DMS153 (cell line): ENCODE measurements at regions not wholly inside any gene's neighbourhood (a gene's known extent, or its start where the extent isn't known, plus 50 kb on each side); places are given as distances from the start of the nearest gene placed in this dataset.
A peak's percentile ranks its signal among the peaks of the same experiment; 100 is the strongest.

Experiments used
- DNase-seq: peaks from one replicate; lab custom pipeline; 2025; lab: John Stamatoyannopoulos, UW

DNA sequence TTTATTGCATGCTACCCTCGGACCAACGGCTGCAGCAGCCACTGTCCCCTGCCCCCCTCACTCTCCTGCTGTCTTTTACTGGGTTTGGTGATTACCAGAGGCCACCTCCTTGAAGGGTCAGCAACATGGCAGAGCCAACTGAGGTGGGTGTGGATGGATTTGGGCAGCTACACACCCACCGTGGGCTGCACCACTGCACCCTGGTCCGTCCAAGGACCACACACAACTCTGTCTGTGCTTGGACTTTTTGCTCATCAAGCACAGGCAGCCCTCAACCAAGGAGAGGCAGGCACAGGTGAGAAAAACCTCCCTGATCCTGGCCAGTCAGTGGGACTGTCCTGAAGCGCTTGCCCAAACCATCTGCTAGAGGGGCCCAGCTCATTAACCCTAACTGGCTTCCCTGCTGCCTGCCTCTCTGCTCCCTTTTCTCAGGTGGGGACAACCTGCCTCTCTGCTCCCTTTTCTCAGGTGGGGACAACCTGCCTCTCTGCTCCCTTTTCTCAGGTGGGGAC, 239.5 kb upstream of the PITRM1 start:
- no peak for DNase-seq

DNA sequence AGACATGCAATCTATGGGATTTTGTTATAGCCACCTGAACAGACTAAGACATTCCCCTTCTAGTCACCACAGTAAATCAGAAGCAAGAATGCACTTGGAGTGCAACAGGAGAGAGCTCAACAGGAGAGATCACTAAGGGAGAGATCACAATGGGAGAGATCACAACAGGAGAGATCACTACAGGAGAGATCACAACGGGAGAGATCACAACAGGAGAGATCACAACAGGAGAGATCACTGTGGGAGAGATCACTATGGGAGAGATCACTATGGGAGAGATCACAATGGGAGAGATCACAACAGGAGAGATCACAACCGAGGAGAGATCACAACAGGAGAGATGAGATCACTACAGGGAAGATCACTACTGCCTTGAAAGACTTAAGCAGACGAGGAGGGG, 238.5 kb upstream of the PITRM1 start:
- no peak for DNase-seq

DNA sequence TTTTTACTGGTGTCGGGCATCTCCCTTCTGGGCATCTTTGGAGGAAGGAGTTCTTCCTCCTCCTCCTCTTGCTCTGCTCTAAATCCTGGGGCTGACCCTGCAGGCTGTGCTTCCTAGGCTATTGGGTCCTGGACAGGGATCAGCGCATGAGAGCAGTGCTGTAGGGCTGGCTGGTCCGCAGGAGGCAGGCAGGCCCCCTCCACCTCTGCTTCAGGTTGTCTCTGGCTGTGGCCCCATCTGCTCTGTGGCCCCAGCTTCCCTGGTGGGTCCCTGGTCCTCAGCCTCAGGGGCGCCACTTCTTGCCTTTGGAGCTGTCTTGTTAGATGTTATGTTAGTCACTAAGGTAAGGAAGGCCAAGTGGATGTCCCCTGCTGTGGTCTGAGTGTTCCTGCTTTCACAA, 237.3 kb upstream of the PITRM1 start:
- DNase-seq, result no peak

DNA sequence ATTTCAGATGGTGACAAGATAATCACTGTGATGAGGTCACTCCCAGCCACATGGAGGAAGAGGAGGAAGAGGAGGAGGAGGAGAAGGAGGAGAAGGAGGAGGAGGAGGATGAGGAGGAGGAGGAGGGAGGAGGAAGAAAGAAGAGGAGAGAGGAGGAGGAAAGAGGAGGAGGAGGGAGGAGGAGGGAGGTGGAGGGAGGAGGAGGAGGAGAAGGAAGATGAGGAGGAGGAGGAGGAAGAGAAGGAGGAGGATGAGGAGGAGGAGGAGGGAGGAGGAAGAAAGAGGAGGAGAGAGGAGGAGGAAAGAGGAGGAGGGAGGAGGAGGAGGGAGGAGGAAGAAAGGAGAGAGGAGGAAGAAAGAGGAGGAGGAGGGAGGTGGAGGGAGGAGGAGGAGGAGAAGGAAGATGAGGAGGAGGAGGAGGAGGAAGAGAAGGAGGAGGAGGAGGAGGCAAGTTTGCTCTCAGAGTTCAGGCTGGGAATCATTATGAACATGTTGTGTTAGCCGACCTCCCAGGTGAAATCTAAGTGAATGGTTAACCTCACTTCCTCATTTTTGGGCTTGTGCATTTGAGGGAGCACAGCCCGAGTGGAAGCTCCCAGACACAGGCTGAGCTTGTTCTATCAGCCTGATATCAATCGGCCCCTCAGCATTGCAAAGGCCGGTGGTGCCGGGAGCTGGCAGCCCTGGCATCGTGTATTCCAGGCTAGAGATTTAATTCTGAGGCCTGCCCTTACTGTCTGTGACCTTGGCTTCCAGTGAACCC, 236.2 kb upstream of the PITRM1 start:
- DNase-seq, result no peak

DNA sequence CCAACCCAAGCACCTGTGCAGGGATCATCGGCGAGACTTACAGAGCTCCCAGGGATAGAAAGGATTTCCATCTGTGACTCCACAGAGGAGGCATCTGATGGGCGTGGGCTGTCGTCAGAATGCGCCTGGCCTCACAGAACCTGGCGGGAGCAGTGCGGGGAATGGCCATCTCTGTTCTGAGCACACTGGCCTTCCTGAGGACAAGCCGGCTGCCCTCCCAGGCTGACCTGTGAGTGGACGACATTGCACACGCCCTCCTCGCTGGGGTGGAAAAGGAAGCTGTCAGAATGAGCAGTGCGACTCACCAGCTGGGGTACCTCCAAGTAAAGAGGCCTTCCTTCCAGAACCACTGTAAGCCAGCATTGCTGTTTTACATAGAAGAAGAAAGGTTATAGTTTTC, 234.6 kb upstream of the PITRM1 start:
- peak; percentile 44 for DNase-seq

DNA sequence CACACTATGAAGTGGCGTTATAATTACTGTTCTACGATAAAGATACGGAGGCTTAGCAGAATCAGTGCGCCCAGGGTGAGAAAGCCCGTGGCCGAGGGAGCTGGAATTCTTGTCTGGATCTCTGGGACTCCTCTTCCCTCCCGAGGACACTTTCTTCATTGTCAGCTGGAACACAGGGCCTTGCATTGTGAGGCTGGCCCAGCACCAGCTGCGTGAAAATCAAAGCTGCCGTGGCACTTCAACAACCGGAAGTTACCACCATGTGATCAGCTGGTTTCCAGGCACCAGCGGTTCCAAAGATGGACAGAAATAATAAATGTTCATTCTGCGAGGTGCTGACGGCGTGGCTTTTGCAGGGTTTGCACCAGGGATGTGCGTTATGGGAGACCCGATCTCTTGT, 234.0 kb upstream of the PITRM1 start:
- no peak for DNase-seq

DNA sequence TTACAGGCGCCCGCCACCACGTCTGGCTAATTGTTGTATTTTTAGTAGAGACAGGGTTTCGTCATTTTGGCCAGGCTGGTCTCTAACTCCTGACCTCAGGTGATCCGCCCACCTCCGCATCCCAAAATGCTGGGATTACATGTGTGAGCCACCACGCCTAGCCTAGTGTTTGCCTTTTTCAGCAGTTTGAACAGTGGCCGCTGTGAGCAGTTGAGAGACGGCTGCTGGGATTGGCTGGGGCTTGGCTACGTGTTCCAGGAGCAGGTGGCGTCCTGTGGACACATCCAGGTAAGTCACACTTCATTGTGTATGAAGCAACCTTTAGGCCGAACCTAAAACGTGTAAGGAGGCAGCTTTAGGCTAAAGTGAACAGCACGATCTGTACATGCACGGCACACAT, 231.8 kb upstream of the PITRM1 start:
- DNase-seq, result no peak

DNA sequence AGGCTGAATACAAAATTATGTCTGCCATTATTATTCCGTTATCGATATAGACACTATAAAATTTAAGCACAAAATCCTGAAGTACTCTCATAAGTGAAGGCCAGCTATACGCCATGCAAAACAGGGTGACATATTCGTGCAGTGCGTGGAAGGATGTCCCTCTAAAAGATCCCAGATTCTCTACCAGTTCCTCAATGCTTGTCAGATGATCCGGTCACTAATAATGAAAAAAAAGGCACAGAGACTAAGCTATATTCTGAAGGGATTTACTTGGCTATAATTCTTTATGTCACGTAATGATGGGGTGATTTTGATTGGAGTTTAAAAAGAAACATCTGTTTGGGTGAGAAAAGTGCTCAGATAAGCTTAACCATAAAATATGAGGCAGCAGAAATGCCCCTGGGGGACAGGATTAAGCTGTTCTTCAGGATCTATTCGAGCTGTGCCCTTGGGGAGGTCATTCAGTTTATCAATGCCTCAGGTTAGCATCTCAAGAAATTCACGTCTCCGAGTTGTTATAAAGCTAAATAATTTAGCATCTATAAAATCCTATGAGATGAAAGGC, 229.7 kb upstream of the PITRM1 start:
- no peak for DNase-seq

DNA sequence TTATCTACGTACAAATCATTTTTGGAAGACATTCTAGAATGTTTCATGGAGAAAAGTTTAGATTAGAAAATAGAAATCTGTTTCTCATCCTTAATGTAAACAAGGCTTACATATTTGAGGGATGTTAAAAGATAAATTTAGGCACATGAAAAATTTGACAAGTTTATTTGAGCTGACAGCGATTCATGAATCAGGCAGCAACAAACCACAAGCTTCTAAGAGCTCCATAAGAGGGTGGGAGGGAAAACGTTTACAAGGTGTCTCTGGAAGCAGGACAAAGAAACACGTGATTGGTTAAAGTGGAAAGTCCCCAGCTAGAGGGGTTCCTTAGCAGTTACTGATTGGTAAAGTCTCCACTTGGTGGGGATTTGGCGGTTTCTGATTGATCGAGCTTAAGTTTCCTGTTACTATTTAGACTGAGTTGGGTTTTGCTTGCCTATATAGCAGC, 228.9 kb upstream of the PITRM1 start:
- DNase-seq, result no peak

DNA sequence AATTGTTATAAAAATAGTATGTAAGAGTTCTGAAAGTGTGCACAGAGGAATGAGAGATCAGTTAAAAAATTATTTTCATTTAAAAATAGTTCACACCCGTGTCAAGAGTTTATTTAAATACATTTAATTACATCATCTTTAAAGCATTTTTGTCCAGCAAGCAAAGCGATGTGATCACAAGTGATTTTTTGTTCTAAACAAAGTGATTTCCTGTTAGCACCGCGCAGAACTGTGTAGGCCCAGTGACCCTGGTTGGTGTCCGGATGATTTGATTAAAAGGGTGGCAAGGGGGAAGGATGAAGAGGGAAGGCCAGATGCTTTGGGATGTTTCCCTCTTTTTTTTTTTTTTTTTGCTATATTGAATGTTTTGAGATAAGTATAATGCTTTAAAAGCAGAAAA, 227.8 kb upstream of the PITRM1 start:
- DNase-seq, result no peak

DNA sequence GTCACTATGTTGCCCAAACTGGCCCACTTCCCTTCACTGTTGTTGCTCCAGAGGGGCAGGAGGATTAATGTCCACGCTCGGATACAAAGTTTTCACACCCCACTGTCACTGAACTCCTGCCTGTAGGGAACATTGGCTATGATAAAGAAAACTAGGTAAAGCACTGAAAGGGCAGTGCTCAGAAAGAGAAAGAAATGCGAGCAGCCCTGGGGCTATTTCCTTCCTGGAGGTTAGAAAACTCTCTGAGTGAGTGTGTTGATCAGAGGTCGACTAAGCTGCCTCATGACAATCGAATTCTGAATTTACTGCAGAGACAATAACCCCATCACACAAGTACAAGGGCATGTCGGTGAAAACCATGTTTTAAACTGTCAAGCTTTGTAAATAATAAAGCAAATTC, 227.2 kb upstream of the PITRM1 start:
- DNase-seq, result no peak

DNA sequence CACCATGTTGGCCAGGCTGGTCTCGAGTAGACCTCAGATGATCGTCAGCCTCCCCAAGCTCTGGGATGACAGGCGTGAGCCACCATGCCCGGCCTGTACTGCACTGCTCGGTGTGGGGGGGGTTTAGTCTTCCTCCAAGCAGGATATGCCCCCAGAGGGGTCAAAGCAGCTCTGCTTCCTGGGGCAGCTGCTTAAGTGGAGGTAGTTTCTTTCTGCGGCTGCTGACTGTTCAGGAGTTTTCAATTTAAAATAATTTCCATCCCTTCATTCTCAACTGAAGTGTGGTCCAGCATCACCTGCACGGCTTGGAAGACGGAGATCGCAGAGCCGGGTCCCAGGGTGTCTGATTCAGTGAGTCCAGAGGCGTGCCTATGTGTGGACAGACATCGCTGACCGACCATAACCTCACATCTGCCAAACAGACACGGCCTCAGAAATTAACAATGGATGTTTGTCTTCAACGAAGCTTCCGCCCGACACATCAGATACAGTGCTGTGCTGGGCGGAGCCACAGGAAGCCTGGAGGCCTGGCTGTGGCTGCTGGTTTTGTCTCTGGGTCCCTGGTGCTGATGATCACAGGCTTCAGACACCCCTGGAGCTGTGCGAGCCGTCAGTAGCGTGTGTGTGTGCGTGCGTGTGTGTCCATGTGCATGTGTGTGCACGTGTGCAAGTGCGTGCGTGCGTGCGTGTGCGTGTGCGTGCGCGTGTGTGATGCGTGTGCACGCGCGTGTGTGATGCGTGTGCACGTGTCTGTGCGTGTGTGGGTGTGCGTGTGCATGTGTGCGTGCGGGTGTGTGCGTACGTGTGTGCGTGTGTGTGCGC, 226.5 kb upstream of the PITRM1 start:
- peak; percentile 6 for DNase-seq

DNA sequence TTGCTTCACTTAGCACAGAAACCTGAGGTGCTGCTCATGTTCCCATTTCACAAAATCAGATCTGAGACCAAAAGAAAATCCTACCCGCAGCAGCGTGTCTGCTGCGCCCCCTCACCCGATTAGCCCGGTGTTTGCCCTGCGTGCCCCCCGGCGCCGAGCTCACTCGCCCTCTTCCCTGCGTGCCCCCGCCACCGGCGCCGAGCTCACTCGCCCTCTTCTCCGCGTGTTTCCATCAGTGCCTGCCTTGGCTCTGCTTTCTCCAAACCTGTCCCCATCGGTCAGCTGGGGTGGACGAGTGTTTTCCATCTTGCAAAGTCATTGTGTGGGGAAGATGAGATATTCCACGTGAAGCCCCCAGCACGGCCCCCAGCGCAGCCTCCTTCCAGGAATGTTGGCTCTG, 225.3 kb upstream of the PITRM1 start:
- DNase-seq, result no peak

DNA sequence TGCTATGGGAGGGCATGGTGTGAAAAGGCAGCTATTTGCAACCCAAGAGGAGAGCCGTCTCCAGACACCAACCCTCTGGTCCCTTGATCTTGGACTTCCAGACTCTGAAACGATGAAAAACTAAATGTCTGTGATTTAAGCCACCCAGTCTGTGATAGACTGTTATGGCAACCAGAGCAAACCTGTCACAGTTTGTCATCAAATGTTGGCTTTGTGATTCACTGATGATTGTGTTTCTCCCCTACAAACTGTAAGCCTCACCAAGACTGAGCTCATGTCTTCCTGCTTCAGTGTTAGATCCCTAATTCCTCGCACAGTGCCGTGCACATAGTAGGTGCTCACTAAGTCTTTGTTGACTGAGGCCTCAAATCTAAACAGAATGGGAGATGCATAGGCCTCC, 224.6 kb upstream of the PITRM1 start:
- no peak for DNase-seq

DNA sequence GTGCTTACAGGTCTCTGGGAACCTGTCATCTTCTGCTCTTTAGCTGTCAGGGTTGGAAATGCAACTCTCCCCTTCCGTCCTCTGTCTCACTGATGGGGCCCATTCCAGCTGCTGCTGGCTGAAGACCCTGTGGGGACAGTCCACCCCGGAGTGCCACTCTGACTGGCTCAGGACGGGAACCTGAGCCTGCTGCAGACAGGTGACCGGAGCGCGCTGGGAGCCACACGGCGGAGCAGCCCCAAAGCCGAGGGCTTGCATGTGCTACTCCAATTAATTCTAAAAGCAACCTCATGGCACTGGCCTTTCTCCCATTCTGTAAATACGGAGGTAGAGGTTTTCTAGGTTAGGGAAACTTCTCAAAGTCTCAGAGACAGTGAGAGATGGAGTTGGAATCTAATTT, 223.5 kb upstream of the PITRM1 start:
- DNase-seq, result no peak

DNA sequence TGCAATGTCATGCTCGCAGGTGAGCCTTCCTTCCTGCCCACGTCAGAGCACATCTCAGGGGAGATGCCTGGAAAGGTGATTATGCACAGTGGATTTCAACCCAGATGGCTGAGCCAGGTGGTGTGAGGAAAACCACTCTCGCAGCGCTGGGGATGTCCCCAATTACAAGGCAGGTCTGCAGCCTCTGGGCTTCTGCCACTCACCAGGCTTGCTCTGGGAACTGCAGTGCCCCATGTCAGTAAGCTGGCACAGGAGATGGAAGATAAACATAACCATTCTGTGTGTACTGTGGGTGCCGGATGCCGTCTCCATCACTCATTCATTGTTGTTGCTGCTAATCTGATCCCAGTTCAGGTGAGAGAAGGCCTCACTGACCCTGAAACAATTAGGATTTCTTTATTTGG, 222.9 kb upstream of the PITRM1 start:
- DNase-seq, result peak; percentile 67

DNA sequence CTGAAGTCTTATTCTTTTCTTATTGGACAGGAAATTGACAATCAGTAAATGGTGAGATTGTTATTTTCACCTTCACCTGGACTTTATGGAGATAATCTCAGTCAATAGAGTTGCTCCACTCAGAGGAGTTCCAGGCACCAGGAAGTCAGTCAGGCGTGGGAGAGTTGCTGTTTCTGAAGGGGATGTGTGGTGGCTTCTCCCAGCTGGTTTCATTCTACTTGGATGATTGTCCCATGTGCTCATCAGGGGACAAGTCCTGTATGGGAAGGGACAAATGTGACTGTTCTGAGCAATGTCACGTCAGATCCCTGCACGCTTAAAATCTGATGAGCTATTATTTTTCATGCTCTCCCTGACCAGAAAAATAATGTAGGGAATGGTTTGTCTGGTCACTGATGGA, 222.5 kb upstream of the PITRM1 start:
- DNase-seq, result no peak

DNA sequence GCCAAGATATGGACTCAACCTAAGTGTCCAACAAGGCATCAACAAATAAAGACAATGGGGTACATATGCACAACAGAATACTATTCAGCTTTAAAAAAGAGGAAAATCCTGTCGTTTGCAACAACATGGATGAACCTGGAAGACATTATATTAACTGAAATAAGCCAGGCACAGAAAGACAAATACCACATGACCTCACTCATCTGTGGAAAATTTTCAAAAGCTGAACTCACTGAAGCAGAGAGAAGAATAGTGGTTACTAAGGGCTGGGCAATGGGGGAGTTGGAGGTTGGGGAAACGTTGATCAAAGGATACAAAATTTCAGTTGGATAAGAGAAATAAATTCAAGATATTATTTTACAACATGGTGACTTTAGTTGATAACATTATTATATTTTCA, 221.4 kb upstream of the PITRM1 start:
- no peak for DNase-seq

DNA sequence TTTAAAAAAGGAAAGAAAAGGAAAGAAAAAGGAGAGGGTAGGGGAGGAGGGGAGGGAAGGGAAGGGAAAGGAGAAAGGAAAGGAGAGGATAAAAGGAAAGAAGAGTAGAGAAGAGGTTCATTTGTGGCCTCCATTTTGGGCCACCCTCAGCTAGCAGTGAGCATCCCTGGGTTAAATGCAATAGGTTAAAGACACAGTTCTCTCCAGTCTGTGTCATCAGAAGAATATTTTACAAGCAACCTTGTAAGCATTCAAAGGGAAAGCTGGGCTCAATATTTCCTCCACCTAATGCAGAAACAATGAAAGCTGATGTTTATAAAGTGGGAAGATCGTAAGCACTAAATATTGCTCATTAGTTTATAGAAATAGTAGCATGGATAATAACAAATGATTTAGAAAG, 219.1 kb upstream of the PITRM1 start:
- DNase-seq, result no peak

DNA sequence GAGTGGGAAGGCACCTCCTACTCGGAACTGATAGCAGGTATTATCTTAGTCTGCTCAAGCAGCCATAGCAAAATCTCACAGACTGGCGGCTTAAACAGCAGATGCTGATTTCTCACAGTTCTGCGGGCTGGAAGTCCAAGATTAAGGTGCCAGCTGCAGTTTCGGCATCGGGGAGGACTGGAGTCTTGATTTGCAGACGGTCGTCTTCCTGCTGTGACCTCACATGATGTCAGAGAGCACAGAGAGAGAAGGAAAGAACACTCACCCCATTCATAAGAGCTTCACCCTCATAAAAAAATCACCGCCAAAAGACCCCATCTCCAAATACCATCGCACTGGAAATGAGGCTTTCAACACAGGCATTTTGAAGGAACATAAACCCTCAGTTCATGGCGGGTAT, 216.5 kb upstream of the PITRM1 start:
- no peak for DNase-seq

DNA sequence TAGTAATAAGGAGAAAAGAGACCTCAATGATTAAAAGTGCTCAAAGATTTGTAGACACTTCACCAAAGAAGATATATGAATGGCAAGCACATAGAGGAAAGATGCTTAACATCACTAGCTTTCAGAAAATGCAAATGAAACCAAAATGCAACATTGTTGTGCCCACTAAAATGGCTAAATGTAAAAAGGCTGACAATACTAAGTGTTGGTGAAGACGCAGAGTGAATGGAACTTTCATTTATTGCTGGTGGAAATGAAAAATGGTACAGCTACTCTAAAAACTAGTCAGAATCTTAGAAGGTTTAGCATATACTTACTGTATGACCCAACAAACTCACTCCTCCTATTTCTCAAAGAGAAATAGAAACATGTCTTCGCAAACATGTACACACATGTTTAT, 212.9 kb upstream of the PITRM1 start:
- DNase-seq, result no peak

DNA sequence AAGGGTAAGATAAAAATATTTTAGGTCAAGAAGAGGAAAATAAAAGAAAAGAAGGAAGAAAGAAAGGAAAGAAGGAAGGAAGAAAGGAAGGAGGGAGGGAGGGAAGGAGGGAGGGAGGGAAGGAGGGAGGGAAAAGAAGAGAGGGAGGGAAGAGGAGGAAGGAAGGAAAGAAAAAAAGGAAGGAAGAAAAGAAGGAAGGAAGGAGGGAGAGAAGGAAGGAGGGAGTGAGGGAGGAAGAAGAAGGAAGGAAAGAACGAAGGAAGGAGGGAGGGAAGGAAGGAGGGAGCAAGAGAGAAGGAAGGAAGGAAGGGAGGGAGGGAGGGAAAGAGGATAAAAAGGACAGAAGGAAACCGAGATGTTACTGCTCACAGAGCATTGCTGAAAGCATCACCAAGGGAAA, 209.5 kb upstream of the PITRM1 start:
- DNase-seq, result no peak

DNA sequence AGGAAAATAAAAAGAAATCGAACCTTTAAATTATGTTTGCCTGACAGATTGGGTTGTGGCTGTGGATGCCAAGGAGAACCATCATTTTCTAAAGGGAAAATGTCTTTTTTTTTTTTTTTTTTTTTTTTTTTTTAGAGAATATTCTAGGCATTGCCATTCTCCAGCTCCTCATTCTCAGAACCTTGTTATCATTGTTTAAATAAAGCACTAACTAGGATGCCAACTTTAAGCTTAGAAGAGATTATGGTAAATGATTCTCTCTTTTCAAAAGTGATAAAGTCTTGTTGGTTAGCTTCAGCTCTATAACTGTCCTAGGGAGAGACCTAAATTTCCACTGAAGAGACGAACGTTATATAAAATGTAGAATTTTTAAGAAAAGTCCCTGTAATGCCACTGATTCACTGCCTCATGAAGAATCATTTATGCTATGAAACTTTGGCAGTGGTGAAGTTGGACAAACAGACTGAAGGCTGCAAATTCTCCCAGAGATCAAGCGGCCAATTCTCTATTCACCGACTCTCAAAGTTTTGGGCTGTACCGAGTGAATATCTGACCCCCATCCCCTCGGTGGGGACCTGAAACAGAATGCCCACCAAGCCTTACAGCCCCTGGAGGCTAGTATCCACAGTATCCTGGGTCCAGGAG, 207.9 kb upstream of the PITRM1 start:
- no peak for DNase-seq
